NCI-H2196 treated with DMSO at 0.1 percent for 48 hours (cell line): ENCODE measurements at regions not wholly inside any gene's neighbourhood (a gene's known extent, or its start where the extent isn't known, plus 50 kb on each side); places are given as distances from the start of the nearest gene placed in this dataset.

Experiments
- DNase-seq: peaks from one replicate; lab custom pipeline; 2025; ENCODE audit not compliant: unreplicated experiment; lab: John Stamatoyannopoulos, UW

DNA sequence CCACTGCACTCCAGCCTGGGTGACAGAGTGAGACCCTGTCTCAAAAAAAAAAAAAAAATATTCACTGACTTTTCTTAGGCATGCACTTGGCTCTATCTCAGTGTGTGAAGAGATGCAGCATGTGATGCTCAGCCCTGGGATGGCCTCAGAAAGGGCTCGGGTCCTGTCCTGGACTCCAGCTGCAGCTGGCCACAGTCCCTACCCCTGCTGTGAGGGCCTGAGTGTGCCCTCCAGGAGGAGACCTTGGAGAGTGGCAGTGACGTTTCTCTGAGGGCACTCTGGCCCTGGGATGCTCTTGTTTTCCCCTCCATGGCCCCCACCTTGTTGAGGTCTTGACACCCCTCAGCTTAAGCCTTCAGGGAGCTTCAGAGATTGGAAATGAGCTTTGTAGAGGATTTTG, 81.9 kb upstream of the POU3F1 start:
- no peak for DNase-seq

DNA sequence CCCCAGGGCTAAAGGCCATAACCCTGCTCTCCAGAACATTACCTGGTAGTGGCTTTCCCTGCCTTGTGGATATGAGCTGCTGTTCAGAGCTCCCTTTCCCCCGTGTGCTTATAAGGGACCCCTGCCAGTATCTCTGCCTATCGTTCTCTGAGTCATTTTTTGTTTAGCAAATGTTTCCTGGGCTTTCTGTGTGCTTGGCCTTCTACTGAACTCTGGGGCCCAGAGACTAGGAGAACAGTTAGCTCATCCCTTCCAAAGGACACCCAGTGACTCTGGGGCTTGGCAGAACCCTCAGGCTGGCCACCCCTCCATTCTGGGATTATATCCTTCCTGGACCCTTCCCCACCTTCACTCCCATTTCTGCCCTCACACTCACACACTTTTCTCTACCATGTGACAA, 80.8 kb upstream of the POU3F1 start:
- DNase-seq, result no peak

- DNase-seq, result no peak
Measured at GRCh38 chr1:38126970-38127369, 80.4 kb upstream of the POU3F1 start.

DNA sequence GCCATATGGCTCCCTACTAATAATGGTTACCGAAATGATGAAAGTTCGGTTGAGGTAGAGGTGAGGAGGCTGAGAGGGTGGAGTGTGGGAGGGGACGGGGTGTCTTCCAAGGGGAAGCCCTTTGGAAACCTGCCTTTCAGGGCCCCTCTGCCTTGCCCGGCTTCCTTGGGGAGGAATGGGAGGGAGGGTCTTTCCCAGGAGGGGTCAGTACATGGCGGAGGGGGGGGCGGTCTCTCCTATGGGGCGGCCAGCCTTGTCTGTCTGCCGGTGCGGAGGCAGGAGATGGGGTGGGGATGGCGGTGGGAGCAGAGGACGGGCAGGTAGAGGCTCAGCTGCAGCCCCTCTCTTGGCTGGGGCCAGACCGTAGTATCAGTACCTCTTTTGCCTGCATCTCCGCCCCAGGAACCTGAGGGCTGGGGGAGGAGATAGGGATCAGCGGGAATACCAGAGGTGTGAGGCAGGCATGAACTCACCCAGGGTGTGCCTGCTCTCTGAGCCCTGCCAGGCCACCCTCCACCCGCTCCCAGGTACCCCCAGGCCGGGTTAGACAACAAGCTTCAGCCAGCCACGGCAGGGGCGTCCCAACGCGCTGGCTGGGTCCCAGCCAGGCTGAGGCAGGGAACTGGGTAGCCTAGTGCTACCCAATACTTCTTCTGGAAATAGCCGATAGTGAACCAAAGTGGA, 79.4 kb upstream of the POU3F1 start:
- no peak for DNase-seq

DNA sequence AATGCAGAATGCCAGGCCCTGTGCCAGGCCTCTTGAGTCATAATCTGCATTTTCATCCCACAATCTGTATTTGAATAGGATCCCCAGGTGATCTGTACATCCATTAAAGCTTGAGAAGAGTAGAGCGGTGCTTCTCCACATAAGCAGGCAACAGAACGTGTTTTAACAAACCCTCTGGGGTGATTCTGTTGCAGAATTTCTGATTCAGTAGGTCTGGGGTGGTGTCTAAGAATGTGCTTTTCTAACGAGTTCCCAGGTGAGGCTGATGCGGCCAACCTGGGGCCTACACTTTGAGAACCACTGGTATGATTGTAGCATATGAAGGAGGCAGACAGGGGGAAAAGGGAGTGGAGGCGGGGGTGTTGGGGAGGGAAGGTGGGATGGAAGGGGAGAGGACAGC, 78.4 kb upstream of the POU3F1 start:
- DNase-seq, result no peak

GRCh38 chr1:38123356-38124135, 77.0 kb upstream of the POU3F1 start:
- DNase-seq, result no peak

DNA sequence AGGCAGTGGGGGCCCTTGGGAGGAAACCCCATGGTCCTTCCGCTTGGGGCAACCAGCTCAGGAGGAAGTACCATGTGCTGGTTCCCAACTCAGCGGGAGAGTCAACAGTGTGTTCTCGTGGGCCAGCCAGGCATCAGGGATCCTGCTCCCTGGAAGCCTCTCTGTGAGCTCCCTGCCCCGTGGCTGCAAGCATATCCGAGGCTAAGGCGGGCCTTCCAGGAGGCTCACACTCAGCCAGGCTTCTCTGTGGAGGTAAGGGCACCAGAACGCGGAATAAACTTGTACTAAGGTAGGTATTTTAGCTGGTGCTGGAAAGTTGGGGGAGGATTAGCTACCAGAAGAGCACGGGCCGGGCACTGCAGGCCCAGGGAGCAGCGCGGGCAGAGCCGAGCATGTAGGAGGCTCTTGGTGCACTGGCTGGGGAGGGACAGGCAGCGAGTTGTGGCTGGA, 74.7 kb upstream of the POU3F1 start:
- no peak for DNase-seq

DNA sequence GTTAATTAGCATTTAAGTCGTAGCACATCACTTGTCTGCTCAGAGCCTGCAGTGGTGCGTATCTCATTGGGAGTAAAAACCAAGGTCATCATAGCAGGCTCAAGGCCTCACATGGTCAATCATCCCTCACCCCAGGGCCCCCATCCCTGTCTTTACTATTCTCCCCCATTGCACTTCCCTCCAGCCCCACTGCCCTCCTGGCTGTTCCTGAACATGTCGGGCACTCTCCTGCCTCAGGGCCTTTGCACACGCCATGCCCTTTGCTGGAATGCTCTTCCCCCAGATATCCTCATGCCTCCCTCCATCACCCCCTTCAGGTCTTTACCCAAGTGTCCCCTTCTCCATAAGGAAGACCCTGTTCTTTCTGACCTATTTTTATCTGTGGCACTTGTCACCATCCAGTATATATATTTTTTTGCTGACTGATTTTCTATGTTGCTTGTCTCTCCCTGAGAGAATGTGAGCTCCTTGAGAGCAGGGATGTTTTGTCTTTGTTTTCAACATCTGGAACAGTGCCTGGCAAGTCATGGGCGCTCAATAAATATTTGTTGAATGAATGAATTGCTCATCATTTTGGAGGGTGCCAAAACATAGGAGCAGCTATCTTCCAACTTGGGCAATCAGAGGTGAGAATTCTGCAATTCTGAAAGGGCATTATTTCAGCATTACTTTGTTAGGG, 74.1 kb upstream of the POU3F1 start:
- DNase-seq, result no peak

DNA sequence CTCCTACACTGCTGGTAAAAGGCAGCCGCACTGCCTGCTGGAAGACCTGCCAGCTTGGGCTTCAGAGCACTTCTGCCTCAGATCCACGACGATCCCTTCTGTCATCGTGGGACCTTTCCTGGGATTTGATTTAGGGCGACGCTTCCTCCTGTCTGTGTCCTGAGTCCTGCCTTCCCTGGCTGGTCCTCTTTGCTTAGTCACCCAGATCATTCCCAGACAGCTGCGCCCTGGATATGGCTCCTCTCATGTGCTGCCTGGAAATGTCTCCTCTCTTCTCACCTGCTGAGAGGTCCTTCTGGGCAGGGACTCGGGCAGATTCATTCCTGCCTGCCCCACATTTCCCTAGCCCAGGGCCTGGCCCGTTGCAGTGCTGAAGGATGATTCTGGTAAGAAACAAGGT, 72.4 kb upstream of the POU3F1 start:
- DNase-seq, result no peak

DNA sequence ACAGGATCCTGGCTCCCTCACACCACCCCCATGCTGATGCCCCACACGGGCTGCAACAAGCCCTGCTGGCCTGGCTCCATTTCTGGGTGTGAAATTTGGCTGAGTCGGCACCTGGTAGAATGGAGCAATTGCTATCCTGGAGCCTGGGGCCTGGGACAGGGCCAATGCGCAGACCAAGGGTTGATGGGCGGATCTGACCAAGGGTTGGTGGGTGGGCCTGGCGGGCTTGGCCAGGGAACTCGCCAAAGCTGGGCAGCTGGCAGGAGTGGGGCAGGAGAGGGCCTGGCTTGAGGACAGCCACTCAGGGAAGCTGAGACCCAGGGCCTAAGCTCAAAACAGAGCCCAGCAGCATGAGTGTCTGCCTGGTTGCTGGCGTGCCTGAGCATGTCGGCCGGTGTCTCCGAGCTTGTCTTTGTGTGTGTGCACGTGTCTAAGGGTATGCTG, 70.9 kb upstream of the POU3F1 start:
- DNase-seq, result no peak

GRCh38 chr1:38115682-38116202, 69.1 kb upstream of the POU3F1 start:
- no peak for DNase-seq

- no peak for DNase-seq
Measured at GRCh38 chr1:38115226-38115625, 68.6 kb upstream of the POU3F1 start.

DNA sequence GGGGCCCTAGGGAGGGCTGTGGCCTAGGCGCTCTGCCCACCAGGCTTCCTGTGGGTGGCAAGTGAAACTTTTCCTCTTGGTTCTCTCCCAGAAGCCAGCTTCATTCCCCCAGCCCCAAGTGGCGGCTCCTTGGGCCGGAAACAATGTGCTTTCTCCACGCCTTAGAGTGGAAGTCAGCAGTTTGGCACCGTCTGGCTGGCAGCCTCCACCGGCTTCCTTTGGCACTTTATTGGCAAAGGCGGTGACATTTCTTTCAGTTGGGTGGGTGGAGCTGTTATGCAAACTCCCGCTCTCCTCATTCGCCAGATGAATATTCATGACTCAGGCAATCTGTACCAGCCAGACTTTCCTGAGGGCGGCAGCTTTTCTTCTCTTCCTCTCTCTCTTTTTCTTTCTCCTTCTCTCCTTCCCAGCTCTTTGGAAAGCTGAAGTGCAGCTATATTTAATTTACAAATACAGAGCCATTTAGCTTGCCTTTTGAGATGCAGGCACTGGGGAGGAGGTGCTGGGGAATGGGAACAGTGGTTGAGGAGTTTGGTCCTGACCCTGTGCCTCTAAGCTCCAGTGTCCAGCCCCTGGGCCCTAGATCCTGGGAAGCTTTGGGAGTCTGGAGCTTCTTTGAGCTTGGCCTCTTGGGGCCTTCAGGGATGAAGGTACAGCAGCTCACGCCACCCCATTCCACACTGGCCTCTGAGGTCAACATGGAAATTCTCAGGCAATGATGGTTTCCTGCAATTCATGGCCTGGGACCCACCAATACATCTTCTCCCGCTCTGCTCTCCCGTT, 67.8 kb upstream of the POU3F1 start:
- DNase-seq, result no peak

- no peak for DNase-seq
Measured at GRCh38 chr1:38113159-38113666, 66.6 kb upstream of the POU3F1 start.

GRCh38 chr1:38111589-38111988, 65.0 kb upstream of the POU3F1 start:
- DNase-seq, result no peak

GRCh38 chr1:38105267-38105666, 58.7 kb upstream of the POU3F1 start:
- DNase-seq, result no peak

GRCh38 chr1:38102636-38103035, 56.0 kb upstream of the POU3F1 start:
- DNase-seq, result no peak

DNA sequence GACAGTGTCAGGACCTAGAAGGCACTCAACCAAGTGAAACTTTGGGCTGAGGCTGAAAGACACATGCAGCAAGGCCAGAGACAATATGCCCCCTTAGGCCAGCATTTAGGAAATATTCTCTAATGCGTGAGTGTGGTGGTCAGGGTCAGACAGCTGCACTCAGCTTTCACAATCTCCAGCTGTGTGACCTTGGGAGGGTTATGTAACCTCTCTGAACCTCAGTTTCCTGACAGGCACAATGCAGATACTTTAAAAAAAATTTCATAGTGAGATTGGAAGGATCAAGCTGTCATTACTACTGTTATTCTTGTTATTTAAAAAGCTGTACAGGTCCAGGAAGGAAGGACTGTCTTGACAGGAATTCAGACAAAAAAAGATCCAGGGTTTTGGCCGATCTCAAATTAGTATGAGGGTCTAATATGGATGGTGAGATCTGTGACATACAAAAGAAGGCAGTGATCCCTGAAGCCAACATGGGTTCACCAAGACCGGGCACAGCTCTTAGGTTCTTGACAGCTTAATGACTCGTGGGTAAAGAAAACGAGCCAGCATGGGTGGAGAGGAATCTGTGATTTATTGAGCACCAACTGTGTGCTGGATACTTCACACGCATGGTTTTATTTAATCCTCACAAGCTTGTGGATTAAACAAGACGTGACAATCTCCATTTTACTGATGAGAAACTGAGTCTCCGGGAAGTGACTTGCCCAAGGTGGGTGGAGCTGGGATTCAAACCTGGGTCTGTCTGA, 54.6 kb upstream of the POU3F1 start:
- DNase-seq, result no peak

GRCh38 chr1:38098101-38098847, 51.7 kb upstream of the POU3F1 start:
- DNase-seq, result no peak
